Urinary bladder (tissue), 3 donors: ENCODE measurements at regions not wholly inside any gene's neighbourhood (a gene's known extent, or its start where the extent isn't known, plus 50 kb on each side); places are given as distances from the start of the nearest gene placed in this dataset.
"Not testable (repeated sequence)": the region's sequence is repeated elsewhere in the genome, so short reads cannot be mapped to it uniquely, and the experiment has no call there.

ENCODE experiments used
- DNase-seq: peaks from one replicate; pipeline ENCODE4 v3.0.0-alpha.2; 2015; ENCODE audit errors: extremely low spot score
- H3K27ac ChIP-seq: one replicate; pipeline ENCODE4 v1.5.1; 2013; ENCODE audit warnings: low read depth, mild to moderate bottlenecking, moderate library complexity
- H3K36me3 ChIP-seq: one replicate; pipeline ENCODE4 v1.6.1; 2013; ENCODE audit warnings: mild to moderate bottlenecking, moderate library complexity; ENCODE audit not compliant: insufficient read depth
- H3K4me1 ChIP-seq: one replicate; pipeline ENCODE4 v1.6.1; 2013; ENCODE audit warnings: mild to moderate bottlenecking, moderate library complexity; ENCODE audit not compliant: insufficient read depth
- H3K4me3 ChIP-seq: one replicate; pipeline ENCODE4 v1.5.1; 2013; ENCODE audit warnings: low read depth, low read length
- whole genome bisulfite sequencing: extraction: QIAGEN DNeasy Blood & Tissue Kit; methylation state at CpG from one replicate; pipeline ENCODE4 v1.1.7; 2013; 5-methylcytosine and 5-hydroxymethylcytosine counted together
- donor health status: healthy with polysubstance abuse.
- donor health status: healthy.

DNA sequence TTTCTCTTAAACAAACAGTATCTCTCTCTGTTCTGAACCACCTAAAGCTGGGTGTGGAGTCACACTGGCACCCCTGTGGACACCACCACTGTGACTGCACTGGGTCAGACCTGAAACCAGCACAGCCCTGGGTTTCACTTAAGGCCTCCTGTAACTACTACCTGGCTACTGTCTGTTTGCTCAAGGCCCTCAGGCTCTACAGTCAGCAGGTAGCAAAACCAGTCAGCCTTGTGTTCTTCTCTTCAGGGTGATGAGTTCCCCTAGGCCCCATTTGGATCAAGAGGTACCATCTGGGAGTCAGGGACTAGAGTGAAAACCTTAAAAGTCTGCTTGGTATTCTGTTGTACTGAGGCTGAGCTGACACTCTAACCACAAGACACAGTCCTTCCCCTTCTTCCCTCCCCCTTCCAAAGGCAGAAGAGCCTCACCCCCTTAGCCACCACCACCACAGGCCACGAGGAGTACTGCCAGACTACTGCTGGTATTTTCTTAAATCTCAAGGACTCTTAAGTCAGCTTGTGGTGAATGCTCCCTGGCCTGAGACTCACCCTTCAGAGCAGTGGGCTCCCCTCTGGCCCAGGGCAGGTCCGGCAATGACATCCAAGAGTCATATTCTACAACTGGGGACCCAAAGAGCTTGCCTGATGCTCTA is 153.2 kb upstream of the MON1B start:
- Histone ChIP-seq H3K4me3 (no peak overlapping the region), H3K27ac (no peak overlapping the region), H3K4me1 (no peaks in the 10 kb centered on the region), H3K36me3 (no peaks in the 10 kb centered on the region)
- DNase-seq, result no peak
- WGBS, result 80% methylated on average over 2 of the region's 2 CpGs

DNA sequence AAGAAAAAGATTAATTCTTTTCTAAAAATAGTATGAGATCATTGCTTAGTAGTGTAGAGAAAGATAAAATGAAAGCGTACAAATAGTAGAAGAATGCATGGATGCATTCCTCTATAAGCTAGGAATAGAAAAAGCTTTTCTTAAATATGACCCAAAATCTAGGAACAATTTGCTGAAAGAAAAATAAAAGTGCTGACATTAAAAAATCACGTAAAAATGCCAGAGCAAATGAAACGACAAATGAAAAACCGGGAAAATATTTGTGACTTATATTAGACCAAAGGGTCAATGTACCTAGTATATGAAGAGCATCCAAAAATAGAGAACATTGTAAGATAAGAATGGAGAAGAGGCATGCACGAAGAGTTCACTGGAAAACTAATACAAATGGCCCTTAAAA is 149.5 kb upstream of the MON1B start:
- no peaks in the 10 kb centered on the region for H3K4me1 ChIP-seq
- H3K36me3 ChIP-seq, result no peaks in the 10 kb centered on the region
- H3K4me3 ChIP-seq, result no peak overlapping the region
- DNase-seq, result no peak
- WGBS, result 76% methylated on average over 5 of the region's 5 CpGs
- no peak overlapping the region for H3K27ac ChIP-seq

DNA sequence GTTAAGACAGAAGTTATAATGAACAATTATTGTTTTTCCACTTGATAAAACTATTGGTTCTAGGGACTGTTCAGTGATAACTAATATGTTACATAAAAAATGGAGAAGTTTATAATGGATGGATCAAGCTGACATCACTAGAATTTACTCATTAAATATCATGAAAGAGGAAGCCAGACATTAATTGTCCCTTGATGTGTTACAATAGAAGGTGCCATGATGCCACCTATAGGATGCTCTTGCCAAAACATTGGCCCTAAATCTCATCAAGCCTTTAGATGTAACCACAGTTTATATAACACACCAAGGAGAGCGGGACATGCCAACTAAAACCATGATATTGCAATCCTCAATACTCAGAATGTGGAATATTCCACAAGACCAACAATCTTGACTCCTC is 147.9 kb upstream of the MON1B start:
- no peaks in the 10 kb centered on the region for H3K36me3 ChIP-seq
- no peak for DNase-seq
- no peak overlapping the region for H3K4me3 ChIP-seq
- no peak overlapping the region for H3K27ac ChIP-seq
- no peaks in the 10 kb centered on the region for H3K4me1 ChIP-seq
- 88% methylated on average over 1 of the region's 1 CpG for WGBS

DNA sequence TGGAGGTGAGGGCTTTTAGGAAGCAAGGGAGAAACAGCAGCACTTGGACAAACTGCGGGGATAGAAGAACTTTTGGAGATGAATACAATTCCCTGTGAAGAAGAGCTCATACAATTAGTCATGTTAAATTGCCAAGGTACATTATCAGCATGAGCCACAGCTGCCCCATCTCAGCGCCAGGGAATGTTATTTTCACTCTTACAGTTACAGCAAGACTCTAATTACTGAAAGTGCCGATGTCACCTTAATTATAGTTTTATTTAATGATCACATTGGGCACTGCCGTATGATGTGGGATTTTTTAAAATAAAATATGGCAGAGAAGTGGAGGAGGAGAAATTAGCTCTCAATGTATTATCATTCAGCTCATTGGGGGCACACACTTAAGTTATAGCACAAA is 144.8 kb upstream of the MON1B start:
- Histone ChIP-seq H3K4me1 (no peaks in the 10 kb centered on the region), H3K4me3 (no peak overlapping the region), H3K27ac (no peak overlapping the region), H3K36me3 (no peaks in the 10 kb centered on the region)
- no peak for DNase-seq
- 89% methylated on average over 4 of the region's 4 CpGs for WGBS

DNA sequence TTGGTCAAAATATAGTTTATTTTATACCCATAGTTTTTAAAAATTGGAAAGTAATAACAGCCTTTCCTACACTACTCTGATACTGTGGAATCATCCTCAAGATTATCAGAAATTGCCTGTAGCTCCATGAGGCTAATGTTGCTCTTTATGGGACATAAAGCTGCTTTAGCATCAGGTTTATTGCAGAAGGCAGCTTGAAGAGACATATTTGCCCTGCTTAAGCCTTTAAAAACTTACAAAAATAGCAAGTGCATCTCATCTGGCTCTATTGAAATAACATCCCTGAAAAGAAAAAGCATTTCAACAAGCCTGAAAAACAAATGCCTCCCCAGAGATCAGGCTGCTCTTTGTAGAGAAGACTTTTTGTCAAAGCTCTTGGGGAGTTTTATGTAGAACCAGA is 142.9 kb upstream of the MON1B start:
- DNase-seq, result no peak
- no peaks in the 10 kb centered on the region for H3K36me3 ChIP-seq
- H3K27ac ChIP-seq, result no peak overlapping the region
- H3K4me3 ChIP-seq, result no peak overlapping the region
- no peaks in the 10 kb centered on the region for H3K4me1 ChIP-seq

DNA sequence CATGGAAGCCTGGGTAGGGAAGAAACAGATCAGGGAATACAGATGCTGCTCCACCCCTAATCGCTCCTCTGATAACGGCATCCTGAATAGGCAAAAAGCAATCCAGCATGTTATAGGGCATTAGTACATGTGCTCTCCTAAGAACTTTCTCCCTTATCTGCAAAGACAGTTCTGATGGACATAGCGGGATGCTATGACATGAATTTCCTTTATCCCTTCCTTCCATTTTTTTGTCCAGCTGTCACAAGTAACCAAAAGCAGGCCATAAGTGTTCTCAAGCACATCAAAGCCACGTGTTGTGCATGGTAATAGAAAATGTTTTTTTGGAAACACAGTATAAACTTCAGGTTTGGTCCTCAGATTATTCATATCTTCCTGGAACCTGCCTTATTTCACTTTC is 141.4 kb upstream of the MON1B start:
- Histone ChIP-seq H3K4me1 (no peaks in the 10 kb centered on the region), H3K27ac (no peak overlapping the region), H3K36me3 (no peaks in the 10 kb centered on the region), H3K4me3 (no peak overlapping the region)
- WGBS, result 64% methylated on average over 4 of the region's 4 CpGs
- no peak for DNase-seq

DNA sequence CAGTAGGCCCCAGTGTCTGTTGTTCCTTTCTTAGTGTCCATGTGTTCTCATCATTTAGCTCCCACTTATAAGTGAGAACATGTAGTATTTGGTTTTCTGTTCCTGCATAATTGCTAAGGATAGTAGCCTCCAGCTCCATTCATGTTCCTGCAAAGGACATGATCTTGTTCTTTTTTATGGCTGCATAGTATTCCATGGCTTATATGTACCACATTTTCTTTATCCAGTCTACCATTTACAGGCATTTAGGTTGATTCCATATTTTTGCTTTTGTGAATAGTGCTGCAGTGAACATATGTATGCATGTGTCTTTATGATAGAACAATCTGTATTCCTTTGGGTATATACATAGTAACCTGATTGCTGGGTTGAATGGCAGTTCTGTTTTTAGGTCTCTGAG is 134.4 kb upstream of the MON1B start:
- H3K4me3 ChIP-seq, H3K36me3 ChIP-seq, DNase-seq, H3K4me1 ChIP-seq, H3K27ac ChIP-seq: not testable (repeated sequence)

DNA sequence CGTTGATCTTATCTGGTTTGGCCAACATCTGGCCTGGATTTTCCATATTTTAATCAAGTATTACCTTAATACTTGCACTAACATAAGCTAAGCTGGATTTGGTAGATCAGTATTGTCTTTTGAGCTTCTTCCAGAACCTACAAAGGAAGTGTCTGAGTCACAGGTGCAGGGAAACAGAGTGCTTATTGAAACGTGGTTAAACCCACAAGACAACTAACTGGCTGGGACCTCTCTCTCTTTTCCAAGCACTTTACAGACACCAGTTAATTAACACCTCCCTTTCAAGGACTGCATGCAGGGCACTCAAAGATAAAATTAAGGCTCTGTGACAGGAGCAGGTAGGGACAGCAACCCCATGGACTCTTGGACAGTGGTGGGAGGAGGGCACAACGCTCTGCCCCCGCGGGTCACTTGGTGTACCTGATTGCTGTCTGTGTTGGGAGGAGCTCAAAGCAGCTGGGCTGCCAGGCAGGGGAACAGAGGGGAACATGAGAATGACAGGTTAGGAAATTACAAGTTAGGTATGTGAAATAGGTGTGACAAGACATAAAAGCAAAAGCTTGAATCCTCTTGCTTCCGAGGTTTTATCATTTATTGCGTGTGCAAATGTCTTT is 133.7 kb upstream of the MON1B start:
- no peak overlapping the region for H3K27ac ChIP-seq
- DNase-seq, result no peak
- no peaks in the 10 kb centered on the region for H3K4me1 ChIP-seq
- H3K36me3 ChIP-seq, result no peaks in the 10 kb centered on the region
- H3K4me3 ChIP-seq, result no peak overlapping the region
- 65% methylated on average over 7 of the region's 7 CpGs for WGBS

DNA sequence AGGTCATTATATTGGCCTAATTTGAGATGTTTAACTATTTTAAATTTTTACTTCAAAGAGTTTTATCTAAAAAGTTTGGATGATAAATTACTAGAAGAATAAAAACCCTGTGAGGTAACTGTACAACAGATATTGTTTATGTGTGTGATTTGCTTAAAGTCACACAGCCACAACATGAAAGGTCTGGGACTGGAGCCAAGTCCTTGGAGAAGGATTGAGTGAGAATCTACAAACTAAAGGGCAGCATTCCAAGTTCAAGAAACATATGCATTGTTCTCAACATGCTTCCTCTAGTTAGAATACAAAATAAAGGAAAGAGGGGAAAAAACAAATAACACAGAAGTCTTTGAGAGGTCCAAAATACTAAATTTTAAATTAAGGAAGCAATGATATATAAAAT is 131.5 kb upstream of the MON1B start:
- Histone ChIP-seq H3K4me1 (no peaks in the 10 kb centered on the region), H3K4me3 (no peak overlapping the region), H3K36me3 (no peaks in the 10 kb centered on the region), H3K27ac (no peak overlapping the region)
- no peak for DNase-seq

DNA sequence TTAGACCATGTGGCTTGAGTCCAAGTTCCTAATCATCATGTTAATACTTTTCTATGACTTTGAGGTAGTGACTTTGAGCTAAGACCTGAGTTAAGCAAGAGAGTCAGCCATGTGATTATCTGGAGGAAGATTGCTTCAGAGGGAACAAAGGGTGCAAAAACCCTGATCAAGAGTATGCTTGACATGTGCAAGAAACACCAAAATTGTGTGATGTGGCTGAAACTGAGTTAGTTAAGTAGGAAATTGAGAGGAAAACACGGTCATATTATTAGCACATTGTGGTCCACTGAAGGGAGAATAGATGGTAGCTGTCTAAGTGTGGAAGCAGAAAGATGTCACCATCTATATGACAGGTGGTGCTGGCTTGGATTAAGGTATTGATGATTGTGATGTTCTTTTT is 130.4 kb upstream of the MON1B start:
- Histone ChIP-seq H3K36me3 (no peaks in the 10 kb centered on the region), H3K4me3 (no peak overlapping the region), H3K27ac (no peak overlapping the region), H3K4me1 (no peaks in the 10 kb centered on the region)
- WGBS, result 90% methylated on average over 1 of the region's 1 CpG
- DNase-seq, result no peak

DNA sequence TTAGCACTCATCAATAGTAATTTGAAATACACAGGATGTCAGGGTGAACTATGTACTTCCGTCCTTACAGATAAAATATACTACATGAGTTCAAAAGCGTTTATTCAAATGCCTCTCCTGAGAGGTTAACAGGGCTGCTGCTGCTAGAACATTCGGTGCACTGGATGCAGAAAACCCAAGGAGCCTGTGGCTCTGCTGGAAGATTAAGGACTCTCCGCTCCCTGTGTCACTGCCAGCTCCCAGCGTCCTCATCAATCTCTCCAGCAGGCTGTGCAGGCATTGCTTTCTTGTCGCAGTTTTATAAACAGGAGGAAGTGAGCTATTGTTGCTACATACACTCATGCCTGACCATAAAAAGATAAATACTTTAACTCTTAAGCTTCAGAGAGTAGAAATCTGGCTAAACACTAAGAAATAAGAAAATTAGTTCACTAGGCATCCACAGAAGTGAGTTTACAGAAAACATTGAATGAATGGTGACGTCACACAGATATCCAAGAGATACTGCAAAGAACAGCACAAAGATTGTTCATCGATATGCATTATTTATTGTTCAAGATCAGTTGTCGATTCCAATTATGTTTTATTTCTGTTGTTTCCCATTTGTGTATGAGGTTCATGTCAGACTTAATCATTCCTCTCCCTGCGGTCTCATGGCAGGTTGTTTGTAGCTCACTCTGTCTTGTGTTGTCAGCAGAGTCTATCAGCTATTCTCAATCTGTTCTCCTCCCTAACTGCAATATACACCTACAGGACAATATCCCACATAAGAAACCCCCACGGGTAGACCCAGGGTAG is 127.9 kb upstream of the MON1B start:
- no peaks in the 10 kb centered on the region for H3K4me1 ChIP-seq
- no peak overlapping the region for H3K27ac ChIP-seq
- no peaks in the 10 kb centered on the region for H3K36me3 ChIP-seq
- DNase-seq, result no peak
- 24% methylated on average over 11 of the region's 11 CpGs for WGBS
- H3K4me3 ChIP-seq, result no peak overlapping the region

DNA sequence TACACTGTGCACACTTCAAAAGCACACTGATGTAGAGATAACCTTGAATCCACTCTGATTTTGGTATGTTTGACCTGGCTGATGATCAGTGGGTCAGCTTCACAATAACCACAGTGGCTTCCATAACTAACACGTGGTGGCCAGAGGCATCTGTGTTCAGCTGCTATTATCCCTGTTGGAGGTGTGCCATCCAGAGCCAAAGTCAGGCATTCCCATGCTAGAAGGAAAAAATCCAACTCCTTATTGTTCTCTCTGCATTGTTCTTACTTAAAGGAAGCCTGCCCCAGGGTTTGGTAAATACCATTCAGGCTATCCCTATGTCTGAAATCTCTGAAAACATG is 127.3 kb upstream of the MON1B start:
- Histone ChIP-seq H3K4me1 (no peaks in the 10 kb centered on the region), H3K36me3 (no peaks in the 10 kb centered on the region), H3K4me3 (no peak overlapping the region), H3K27ac (no peak overlapping the region)
- WGBS, result 14% methylated on average over 1 of the region's 1 CpG
- no peak for DNase-seq

DNA sequence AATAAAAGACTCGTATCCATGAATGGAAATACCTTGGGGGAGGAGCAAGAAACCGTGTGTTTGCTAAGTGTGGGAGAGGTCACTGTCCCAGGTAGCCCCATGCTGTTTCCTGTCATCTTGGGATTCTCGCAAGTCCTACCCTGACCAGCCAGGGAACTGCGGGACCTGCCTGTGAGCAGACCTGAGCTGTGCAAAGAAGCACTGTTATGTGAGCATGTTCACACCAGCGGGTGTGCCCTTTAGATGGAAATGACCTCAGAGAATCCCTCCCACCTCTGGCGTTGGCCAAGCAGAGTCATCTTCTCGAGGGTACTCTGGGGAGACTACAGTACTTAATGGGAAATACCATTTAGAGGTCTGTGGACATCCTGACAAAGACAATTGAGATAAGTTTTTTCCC is 127.0 kb upstream of the MON1B start:
- H3K4me3 ChIP-seq, result no peak overlapping the region
- WGBS, result 68% methylated on average over 7 of the region's 7 CpGs

DNA sequence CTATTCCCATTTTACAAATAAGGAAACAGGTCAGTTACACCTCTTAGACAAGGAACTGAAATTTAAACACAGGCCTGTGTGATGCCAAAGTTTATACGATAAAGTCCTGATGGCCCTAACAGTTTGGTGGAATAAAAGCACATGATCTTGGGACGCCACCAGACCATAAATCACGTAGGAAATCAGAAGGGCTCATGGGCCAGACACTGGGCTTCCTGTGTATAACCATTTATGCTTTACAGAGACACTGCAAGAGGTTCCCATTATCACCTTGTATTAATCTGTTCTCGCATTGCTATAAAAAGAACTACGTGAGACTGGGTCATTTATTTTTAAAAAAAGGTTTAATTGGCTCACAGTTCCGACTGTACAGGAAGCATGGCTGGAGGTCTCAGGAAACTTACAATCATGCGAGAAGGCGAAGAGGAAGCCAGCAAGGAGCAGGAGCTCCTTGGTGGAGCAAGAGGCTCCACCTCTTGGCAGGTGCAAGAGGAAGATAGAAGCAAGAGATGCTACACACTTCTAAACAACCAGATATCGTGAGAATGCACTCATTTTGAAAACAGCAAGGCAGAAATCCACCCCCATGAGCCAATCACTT is 124.0 kb upstream of the MON1B start:
- no peak overlapping the region for H3K4me3 ChIP-seq
- no peak for DNase-seq
- no peak overlapping the region for H3K27ac ChIP-seq
- H3K4me1 ChIP-seq, result no peaks in the 10 kb centered on the region
- WGBS, result 41% methylated on average over 9 of the region's 9 CpGs
- no peaks in the 10 kb centered on the region for H3K36me3 ChIP-seq

More for the DNA sequence above, 127.0 kb upstream of the MON1B start:
- Histone ChIP-seq H3K27ac (no peak overlapping the region), H3K4me1 (no peaks in the 10 kb centered on the region), H3K36me3 (no peaks in the 10 kb centered on the region)
- DNase-seq, result no peak
